Chondrocyte (in vitro differentiated cells): ENCODE measurements at regions not wholly inside any gene's neighbourhood (a gene's known extent, or its start where the extent isn't known, plus 50 kb on each side); places are given as distances from the start of the nearest gene placed in this dataset.

Source experiments
- DNase-seq: peaks from one replicate; pipeline ENCODE4 v3.0.0; 2021; ENCODE audit warnings: mixed read lengths, low spot score
- H3K27ac Mint-ChIP-seq: one replicate; pipeline ENCODE4 v1.8.0; 2021; ENCODE audit warnings: mild to moderate bottlenecking, moderate library complexity, mixed read lengths; ENCODE audit not compliant: unreplicated experiment
- H3K27me3 Mint-ChIP-seq: 2 replicates; pipeline ENCODE4 v1.8.0; 2021; ENCODE audit warnings: low read depth, mixed read lengths
- H3K36me3 Mint-ChIP-seq: 2 replicates; pipeline ENCODE4 v1.8.0; 2021; ENCODE audit warnings: low read depth, mixed read lengths
- H3K4me1 Mint-ChIP-seq: 2 replicates; pipeline ENCODE4 v1.8.0; 2021; ENCODE audit warnings: low read depth, mild to moderate bottlenecking, mixed read lengths
- H3K4me3 Mint-ChIP-seq: one replicate; pipeline ENCODE4 v1.8.0; 2021; ENCODE audit warnings: mild to moderate bottlenecking, moderate library complexity, mixed read lengths; ENCODE audit not compliant: unreplicated experiment
- H3K9me3 Mint-ChIP-seq: 2 replicates; pipeline ENCODE4 v1.8.0; 2021; ENCODE audit warnings: low read depth, mixed read lengths
- CTCF ChIP-seq: fragments of 200-600 bp; sonication (generic); IDR thresholded peaks from 2 replicates; pipeline ENCODE4 v1.5.0; 2021; ENCODE audit warnings: antibody characterized with exemption, mild to moderate bottlenecking, moderate library complexity

DNA sequence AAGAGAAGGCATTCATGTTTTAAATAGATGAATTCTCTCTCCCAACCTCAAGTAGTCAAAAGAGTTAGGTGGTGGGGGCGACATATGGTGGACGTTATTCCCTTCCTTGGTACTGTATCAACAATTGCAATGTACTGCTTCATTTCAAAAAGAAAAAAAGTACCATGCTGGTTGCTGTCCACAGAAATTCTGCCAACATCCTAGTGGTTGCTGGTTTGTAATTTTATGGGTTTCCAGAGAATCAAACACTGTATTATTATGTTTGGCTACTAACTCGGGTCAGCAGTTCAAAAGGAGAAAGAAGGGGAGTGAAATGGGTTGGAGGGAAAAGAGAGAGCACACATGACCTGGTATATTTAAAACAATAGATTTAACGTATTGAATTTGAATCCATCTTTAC is 61.1 kb upstream of the KCNJ16 start:
- DNase-seq = no peak
- Mint-ChIP-seq H3K4me3 (no peak overlapping the region), H3K36me3 (no peaks in the 10 kb centered on the region), H3K27me3 (no peaks in the 10 kb centered on the region), H3K4me1 (peaks cover 3% of the 10 kb centered on the region), H3K27ac (peak overlapping the region; percentile 51), H3K9me3 (no peaks in the 10 kb centered on the region)
- TF ChIP-seq CTCF = no peak

DNA sequence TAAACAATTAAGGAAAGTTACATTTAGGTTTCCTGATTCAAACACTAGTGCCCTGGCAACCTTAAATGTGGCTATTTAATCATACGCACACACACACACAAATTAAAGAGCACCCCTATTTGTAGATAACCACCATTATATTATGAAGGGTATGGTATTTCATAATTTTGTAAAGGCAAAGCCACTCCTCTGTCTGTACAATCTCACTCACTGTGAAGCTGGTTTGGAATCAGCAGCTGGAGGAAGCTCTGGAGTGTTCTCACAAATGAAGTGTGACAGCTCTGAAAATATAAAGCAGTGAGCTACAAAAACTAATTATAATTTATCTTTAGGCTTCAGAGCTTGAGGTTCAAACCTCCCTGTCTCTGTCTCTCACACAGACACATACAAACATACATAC is 57.9 kb upstream of the KCNJ16 start:
- Mint-ChIP-seq H3K27me3 (no peaks in the 10 kb centered on the region), H3K36me3 (no peaks in the 10 kb centered on the region), H3K4me3 (no peak overlapping the region), H3K4me1 (peaks cover 11% of the 10 kb centered on the region), H3K27ac (no peak overlapping the region), H3K9me3 (no peaks in the 10 kb centered on the region)
- TF ChIP-seq CTCF = no peak
- DNase-seq = no peak

DNA sequence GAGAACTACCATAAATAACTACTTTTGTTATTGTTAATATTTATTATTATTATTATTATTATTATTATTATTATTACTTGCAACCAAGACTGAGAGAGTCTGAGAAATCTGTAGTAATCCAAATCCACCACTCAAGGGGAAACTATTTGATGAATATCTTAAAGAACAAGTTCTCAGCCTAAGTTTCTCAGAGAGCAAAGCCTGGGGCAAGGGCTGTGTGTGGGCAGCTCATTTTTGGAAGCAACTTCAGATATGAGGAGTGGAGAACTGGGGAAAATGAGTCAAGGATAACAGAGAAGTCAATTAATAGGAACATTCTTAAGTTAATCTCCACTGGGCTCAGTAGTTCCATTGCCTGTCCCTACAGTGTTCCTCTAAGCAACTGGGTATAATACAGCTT is 57.1 kb upstream of the KCNJ16 start:
- H3K27me3 Mint-ChIP-seq = no peaks in the 10 kb centered on the region
- no peaks in the 10 kb centered on the region for H3K36me3 Mint-ChIP-seq
- H3K27ac Mint-ChIP-seq = no peak overlapping the region

GRCh38 chr17:70021726-70022125 is 53.3 kb upstream of the KCNJ16 start:
- Mint-ChIP-seq H3K9me3 (peaks cover 4% of the 10 kb centered on the region), H3K27me3 (no peaks in the 10 kb centered on the region), H3K27ac (peak overlapping the region; percentile 24), H3K36me3 (no peaks in the 10 kb centered on the region), H3K4me3 (no peak overlapping the region), H3K4me1 (peaks cover 13% of the 10 kb centered on the region)
- no peak for DNase-seq
- no peak for TF ChIP-seq CTCF

More for the DNA sequence above, 57.1 kb upstream of the KCNJ16 start:
- Mint-ChIP-seq H3K4me3 (no peak overlapping the region), H3K4me1 (peaks cover 16% of the 10 kb centered on the region), H3K9me3 (no peaks in the 10 kb centered on the region)
- DNase-seq = no peak
- TF ChIP-seq CTCF = no peak

DNA sequence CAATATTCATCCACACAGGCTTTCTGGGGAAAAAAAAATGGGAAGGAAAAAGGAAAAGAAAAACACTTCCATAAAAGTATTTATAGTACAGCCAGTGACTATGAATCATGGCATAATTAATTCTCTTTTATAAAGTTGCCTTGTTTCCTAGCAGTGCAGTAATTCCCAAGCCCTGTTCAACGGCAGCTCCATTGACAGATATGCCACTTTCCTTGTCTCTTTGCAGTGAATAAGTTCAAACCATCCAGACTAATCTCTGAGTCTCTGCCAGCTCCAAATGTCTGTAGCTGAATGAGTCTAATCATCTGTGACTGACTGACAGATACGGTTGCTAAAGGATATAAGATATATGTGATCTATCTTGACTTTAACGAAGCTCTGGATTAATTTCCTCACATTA is 52.9 kb upstream of the KCNJ16 start:
- TF ChIP-seq CTCF = no peak
- peaks cover 7% of the 10 kb centered on the region for H3K9me3 Mint-ChIP-seq
- no peaks in the 10 kb centered on the region for H3K36me3 Mint-ChIP-seq
- peak overlapping the region; percentile 24 for H3K27ac Mint-ChIP-seq
- no peak for DNase-seq
- H3K4me3 Mint-ChIP-seq = no peak overlapping the region
- H3K4me1 Mint-ChIP-seq = peaks cover 13% of the 10 kb centered on the region
- no peaks in the 10 kb centered on the region for H3K27me3 Mint-ChIP-seq
